ENCODE measurements at regions not wholly inside any gene's neighbourhood (a gene's known extent, or its start where the extent isn't known, plus 50 kb on each side); places are given as distances from the start of the nearest gene placed in this dataset.
A peak's percentile ranks its signal among the peaks of the same experiment; 100 is the strongest.
"Not testable (repeated sequence)": the region's sequence is repeated elsewhere in the genome, so short reads cannot be mapped to it uniquely, and the experiment has no call there.

DNA sequence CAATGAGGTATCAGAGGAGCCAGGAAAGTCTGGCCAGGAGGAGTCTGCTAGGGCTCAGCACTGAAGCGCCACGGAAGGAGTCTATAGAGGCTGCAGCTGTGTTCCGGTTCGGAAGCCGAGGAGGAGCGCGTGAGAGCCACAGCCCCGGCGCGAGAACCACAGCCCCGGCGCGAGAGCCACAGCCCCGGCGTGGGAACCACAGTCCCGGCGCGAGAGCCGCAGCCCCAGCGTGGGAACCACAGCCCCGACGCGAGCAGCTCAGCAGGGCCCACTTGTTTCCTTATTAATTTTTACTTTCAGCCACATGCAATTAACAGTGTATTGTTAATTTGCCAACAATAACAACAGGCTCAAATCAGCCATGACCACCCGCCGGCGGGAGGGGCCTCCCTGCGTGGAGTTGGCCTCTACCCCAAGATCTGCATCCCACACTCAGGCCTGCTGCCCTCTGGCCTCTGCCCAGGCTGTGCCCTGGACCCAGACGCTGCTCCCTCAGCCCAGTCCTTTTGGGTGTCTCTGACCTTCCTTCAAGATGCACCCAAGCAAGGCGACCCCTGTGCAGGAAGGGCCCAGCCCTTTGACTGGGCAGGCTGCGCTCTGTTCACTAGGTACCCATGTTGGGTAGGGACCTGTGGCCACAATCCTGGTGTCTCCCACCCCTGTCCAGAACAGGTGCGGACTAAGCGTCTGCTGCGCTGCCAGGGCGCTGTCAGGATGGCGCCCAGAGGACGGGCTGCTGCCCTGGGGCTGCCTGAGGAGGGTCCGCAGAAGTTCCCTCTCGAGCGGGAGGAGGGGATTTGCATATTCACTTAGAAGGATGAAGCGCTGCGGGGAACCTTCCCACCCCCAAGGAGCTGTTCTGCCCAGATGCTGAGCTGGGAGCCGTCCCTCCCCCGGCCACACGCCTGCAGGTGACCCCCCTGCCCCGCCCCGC lies 113.8 kb downstream of the ADRA2C start:
- DNase-seq (ENCODE audit: low spot score) = peak; percentile 18

- peak; percentile 89 for DNase-seq (ENCODE audit: low spot score)
Measured at GRCh38 chr4:3880615-3881120, 114.5 kb downstream of the ADRA2C start.

DNA sequence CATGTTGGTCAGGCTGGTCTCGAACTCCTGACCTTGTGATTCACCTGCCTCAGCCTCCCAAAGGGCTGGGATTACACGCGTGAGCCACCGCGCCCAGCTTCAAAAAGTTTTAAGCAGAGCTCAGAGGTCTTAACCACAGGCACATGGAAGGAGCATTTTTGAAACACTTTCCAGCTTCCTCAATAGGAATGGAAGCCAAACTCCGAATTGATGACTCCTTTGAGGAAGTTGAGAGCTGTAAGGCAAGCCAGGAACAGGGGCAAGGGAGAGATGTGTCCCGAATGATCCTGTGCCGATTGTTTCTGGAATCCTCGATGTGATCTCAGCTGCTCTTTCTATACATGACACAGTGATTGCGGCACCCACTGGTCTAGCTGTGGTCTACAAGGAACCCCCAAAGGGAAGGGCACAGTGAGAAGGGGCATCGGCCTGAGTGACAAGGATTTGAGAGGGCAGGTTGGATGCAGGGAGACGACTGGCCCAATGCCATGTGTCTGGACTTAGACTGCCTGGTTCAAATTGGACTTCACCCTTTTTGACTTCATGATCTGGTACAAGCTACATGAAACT lies 116.2 kb downstream of the ADRA2C start:
- not testable (repeated sequence) for DNase-seq (ENCODE audit: low spot score)

- not testable (repeated sequence) for DNase-seq (ENCODE audit: low spot score)
Measured at GRCh38 chr4:3884261-3884660, 118.1 kb downstream of the ADRA2C start.

- not testable (repeated sequence) for DNase-seq (ENCODE audit: low spot score)
Measured at GRCh38 chr4:3893590-3893989, 127.4 kb downstream of the ADRA2C start.

- DNase-seq (ENCODE audit: low spot score) = not testable (repeated sequence)
Measured at GRCh38 chr4:3894086-3894959, 128.1 kb downstream of the ADRA2C start.

- no peak for DNase-seq (ENCODE audit: low spot score)
Measured at GRCh38 chr4:3896441-3896840, 130.3 kb downstream of the ADRA2C start.

- DNase-seq (ENCODE audit: low spot score) = not testable (repeated sequence)
Measured at GRCh38 chr4:3896871-3897578, 130.8 kb downstream of the ADRA2C start.

DNA sequence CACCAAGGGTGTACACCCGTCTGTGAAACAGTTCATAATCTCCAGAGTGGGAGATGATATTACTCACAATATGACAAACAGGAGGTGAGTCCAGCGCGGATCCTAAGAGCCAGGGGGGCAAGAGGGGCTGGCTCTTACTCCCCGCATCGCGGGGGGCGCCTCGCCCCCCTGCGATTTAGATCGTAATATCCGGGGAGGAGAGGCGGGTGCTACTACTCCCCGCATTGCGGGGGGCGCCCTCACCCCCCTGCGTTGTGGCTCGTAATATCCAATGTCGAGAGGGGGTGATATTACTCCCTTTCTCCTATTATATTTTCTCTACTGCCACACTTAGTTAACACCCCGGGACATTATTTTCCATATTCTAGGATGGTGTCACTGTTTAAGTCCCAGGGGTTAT lies 131.9 kb downstream of the ADRA2C start:
- DNase-seq (ENCODE audit: low spot score) = no peak

GRCh38 chr4:3898928-3899327 lies 132.7 kb downstream of the ADRA2C start:
- DNase-seq (ENCODE audit: low spot score) = not testable (repeated sequence)

DNA sequence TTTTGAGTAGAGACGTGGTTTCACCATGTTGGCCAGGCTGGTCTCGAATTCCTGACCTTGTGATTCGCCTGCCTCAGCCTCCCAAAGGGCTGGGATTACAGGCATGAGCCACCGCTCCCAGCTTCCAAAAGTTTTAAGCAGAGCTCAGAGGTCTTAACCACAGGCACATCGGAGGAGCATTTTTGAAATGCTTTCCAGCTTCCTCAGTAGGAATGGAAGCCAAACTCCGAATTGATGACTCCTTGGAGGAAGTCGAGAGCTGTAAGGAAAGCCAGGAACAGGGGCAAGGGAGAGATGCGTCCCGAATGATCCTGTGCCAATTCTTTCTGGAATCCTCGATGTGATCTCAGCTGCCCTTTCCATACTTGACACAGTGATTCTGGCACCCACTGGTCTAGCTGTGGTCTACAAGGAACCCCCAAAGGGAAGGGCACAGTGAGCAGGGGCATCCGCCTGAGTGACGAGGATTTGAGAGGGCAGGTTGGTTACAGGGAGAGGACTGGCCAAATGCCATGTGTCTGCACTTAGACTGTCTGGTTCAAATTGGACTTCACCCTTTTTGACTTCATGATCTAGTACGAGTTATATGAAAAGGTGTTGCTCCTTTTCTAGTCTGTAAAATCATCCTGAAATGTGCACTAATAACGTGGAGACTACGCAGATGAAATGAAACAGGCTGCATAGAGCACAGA lies 138.2 kb downstream of the ADRA2C start:
- DNase-seq (ENCODE audit: low spot score) = not testable (repeated sequence)

- not testable (repeated sequence) for DNase-seq (ENCODE audit: low spot score)
Measured at GRCh38 chr4:3909616-3910015, 143.4 kb downstream of the ADRA2C start.

GRCh38 chr4:3910161-3910950 lies 144.2 kb downstream of the ADRA2C start:
- DNase-seq (ENCODE audit: low spot score) = not testable (repeated sequence)

- no peak for DNase-seq (ENCODE audit: low spot score)
Measured at GRCh38 chr4:3911252-3911856, 145.2 kb downstream of the ADRA2C start.

- DNase-seq (ENCODE audit: low spot score) = not testable (repeated sequence)
Measured at GRCh38 chr4:3914511-3914910, 148.3 kb downstream of the ADRA2C start.

- not testable (repeated sequence) for DNase-seq (ENCODE audit: low spot score)
Measured at GRCh38 chr4:3919509-3919908, 153.3 kb downstream of the ADRA2C start.

- DNase-seq (ENCODE audit: low spot score) = not testable (repeated sequence)
Measured at GRCh38 chr4:3921902-3922301, 155.7 kb downstream of the ADRA2C start.

DNA sequence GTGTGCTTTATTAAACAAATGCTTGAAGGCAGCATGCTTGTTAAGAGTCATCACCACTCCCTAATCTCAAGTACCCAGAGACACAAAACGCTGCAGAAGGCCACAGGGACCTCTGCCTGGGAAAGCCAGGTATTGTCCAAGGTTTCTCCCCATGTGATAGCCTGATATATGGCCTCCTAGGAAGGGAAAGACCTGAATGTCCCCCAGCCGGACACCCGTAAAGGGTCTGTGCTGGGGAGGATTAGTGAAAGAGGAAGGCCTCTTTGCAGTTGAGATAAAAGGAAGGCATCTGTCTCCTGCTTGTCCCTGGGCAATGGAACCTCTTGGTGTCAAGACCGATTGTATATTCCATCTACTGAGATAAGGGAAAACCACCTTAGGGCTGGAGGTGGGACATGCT lies 159.7 kb downstream of the ADRA2C start:
- not testable (repeated sequence) for DNase-seq (ENCODE audit: low spot score)

- not testable (repeated sequence) for DNase-seq (ENCODE audit: low spot score)
Measured at GRCh38 chr4:3926271-3926670, 160.1 kb downstream of the ADRA2C start.
